Parathyroid adenoma (tissue), 2 donors: ENCODE measurements at regions not wholly inside any gene's neighbourhood (a gene's known extent, or its start where the extent isn't known, plus 50 kb on each side); places are given as distances from the start of the nearest gene placed in this dataset.

ENCODE experiments used
- H2AFZ ChIP-seq: fragments of 300-600 bp; sonication (generic); one replicate; pipeline ENCODE4 v1.7.0; 2017; ENCODE audit warnings: antibody characterized with exemption, mild to moderate bottlenecking
- H3K27ac ChIP-seq: fragments of 300-600 bp; sonication (generic); one replicate; pipeline ENCODE4 v1.7.0; 2017
- H3K27me3 ChIP-seq: fragments of 300-600 bp; sonication (generic); one replicate; pipeline ENCODE4 v1.7.0; 2017; ENCODE audit warnings: low read length; ENCODE audit not compliant: control insufficient read depth, insufficient read depth
- H3K36me3 ChIP-seq: fragments of 300-600 bp; sonication (generic); one replicate; pipeline ENCODE4 v1.7.0; 2017; ENCODE audit warnings: low read length; ENCODE audit not compliant: control insufficient read depth, insufficient read depth
- H3K4me1 ChIP-seq: fragments of 300-600 bp; sonication (generic); one replicate; pipeline ENCODE4 v1.7.0; 2017; ENCODE audit warnings: control low read depth
- H3K4me2 ChIP-seq: fragments of 300-600 bp; sonication (generic); one replicate; pipeline ENCODE4 v1.7.0; 2017; ENCODE audit warnings: low read length
- H3K4me3 ChIP-seq: fragments of 300-600 bp; sonication (generic); one replicate; pipeline ENCODE4 v1.7.0; 2017; ENCODE audit warnings: low read depth, low read length
- H3K79me2 ChIP-seq: fragments of 300-600 bp; sonication (generic); one replicate; pipeline ENCODE4 v1.7.0; 2017; ENCODE audit warnings: control low read depth
- H3K9ac ChIP-seq: fragments of 300-600 bp; sonication (generic); one replicate; pipeline ENCODE4 v1.7.0; 2017; ENCODE audit warnings: mild to moderate bottlenecking
- H3K9me3 ChIP-seq: fragments of 300-600 bp; sonication (generic); one replicate; pipeline ENCODE4 v1.7.0; 2017; ENCODE audit warnings: low read length; ENCODE audit not compliant: control insufficient read depth
- TF ChIP-seq, protein P1 (sequence below): fragments of 300-600 bp; sonication (generic); IDR thresholded peaks from one replicate; pipeline ENCODE4 v1.7.0; 2017; ENCODE audit warnings: antibody characterized with exemption, mild to moderate bottlenecking
- donor health status: primary hyperparathyroidism.

DNA sequence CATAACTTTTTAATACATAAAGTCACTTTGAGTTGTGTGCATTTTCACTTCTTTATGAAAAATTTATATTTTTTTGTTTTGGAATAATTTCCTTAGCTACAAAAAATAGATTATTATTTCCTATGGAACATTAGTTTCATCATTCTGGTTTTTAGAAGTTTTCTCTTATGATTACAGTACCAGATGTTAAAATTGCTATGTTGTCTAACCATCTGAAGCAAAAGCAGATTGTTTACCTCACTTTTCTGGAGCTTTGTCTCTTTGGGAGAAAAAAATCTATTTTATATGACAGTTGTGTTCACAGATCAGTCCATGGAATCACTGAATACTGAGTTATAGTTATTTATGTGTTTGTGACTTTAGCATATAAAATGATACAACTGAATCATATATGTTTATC, 708.9 kb upstream of the RIOK2 start:
- Histone ChIP-seq H2AFZ (no peak overlapping the region), H3K79me2 (no peaks in the 10 kb centered on the region), H3K4me3 (no peak overlapping the region), H3K27me3 (no peaks in the 10 kb centered on the region), H3K4me2 (no peak overlapping the region), H3K9me3 (no peaks in the 10 kb centered on the region), H3K9ac (no peak overlapping the region), H3K27ac (no peak overlapping the region), H3K4me1 (no peaks in the 10 kb centered on the region), H3K36me3 (no peaks in the 10 kb centered on the region)
- TF ChIP-seq, protein P1, sequence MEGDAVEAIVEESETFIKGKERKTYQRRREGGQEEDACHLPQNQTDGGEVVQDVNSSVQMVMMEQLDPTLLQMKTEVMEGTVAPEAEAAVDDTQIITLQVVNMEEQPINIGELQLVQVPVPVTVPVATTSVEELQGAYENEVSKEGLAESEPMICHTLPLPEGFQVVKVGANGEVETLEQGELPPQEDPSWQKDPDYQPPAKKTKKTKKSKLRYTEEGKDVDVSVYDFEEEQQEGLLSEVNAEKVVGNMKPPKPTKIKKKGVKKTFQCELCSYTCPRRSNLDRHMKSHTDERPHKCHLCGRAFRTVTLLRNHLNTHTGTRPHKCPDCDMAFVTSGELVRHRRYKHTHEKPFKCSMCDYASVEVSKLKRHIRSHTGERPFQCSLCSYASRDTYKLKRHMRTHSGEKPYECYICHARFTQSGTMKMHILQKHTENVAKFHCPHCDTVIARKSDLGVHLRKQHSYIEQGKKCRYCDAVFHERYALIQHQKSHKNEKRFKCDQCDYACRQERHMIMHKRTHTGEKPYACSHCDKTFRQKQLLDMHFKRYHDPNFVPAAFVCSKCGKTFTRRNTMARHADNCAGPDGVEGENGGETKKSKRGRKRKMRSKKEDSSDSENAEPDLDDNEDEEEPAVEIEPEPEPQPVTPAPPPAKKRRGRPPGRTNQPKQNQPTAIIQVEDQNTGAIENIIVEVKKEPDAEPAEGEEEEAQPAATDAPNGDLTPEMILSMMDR, result no peak

DNA sequence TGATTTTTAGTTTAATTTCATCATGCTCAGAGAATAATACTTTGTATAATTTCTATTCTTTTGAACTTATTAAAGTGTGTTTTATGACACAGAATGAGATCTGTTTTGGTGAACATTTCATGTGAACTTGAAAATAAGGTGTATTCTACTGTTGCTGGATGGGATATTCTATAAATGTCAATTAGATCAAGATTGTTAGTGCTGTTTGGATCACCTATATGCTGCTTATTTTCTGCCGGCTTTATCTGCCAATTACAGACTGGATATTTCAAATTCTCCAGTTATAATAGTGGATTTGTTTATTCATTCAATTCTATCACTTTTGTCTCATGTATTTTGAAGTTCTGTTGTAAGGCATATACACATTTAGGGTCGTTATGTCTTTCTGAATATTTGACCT, 720.7 kb upstream of the RIOK2 start:
- H2AFZ ChIP-seq, result no peak overlapping the region
- H3K27me3 ChIP-seq, result no peaks in the 10 kb centered on the region
- no peak overlapping the region for H3K4me2 ChIP-seq
- H3K79me2 ChIP-seq, result no peaks in the 10 kb centered on the region
- H3K9ac ChIP-seq, result no peak overlapping the region
- no peak overlapping the region for H3K4me3 ChIP-seq
- no peaks in the 10 kb centered on the region for H3K9me3 ChIP-seq
- H3K27ac ChIP-seq, result no peak overlapping the region
- TF ChIP-seq, protein P1, result no peak
- H3K36me3 ChIP-seq, result no peaks in the 10 kb centered on the region
- H3K4me1 ChIP-seq, result no peaks in the 10 kb centered on the region

DNA sequence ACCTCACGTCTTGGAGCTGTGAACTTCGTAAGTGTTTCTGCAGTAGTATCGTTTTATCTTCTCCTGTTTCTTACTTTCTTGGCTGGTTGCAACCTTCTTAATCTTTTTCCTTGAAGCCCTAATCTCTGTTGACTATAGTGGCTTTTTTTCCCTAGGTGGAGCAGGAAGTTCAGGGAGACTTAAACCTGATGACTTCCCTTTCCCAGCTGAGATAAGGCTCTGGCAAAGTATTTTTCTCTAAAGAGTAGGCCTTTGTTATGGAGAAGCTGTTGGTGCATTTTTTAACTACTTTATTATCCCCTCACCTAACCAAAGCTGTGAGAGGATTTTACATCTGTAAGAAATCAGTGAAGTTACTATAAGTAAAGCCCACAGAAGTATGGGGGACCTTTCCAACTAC, 723.1 kb upstream of the RIOK2 start:
- Histone ChIP-seq H2AFZ (no peak overlapping the region), H3K79me2 (no peaks in the 10 kb centered on the region), H3K4me3 (no peak overlapping the region), H3K4me2 (no peak overlapping the region), H3K27me3 (no peaks in the 10 kb centered on the region), H3K4me1 (no peaks in the 10 kb centered on the region), H3K27ac (no peak overlapping the region), H3K9ac (no peak overlapping the region), H3K9me3 (no peaks in the 10 kb centered on the region), H3K36me3 (no peaks in the 10 kb centered on the region)
- TF ChIP-seq, protein P1, result no peak

DNA sequence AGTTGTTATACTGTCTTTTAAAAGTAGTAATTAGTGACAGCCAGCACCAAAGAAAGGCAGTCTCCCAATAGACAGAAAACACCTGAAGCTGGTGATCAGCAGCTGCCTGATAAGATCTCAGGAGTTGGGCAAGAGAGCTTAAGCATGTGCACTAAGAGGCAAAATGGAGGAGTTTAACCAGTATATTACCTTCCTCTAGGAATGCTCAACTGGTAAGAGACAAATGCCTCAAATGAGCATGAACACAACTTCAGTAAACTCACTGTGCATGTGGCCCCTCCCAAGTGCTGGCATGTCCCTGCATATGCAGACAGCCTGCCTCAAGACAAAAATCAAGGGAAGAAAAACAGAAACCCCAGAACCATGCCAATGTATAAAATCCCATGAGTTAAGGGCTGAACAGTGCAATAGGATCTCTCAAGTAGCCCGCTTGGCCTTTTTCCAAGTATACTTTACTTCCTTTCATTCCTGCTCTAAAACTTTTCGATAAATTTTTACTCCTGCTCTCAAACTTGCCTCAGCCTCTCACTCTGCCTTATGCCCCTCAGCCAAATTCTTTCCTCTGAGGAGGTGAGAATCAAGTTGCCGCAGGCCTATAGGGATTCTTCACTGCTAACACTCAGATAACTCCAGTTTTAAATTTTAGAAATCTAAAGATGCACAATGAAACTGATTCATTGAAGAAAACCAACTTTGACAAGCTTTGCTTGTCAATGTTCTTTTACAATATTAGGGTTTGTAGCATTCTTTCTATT, 724.8 kb upstream of the RIOK2 start:
- Histone ChIP-seq H3K27me3 (no peaks in the 10 kb centered on the region), H3K36me3 (no peaks in the 10 kb centered on the region), H3K27ac (no peak overlapping the region), H3K9ac (no peak overlapping the region), H3K4me1 (no peaks in the 10 kb centered on the region), H3K4me3 (no peak overlapping the region), H3K79me2 (no peaks in the 10 kb centered on the region), H3K9me3 (no peaks in the 10 kb centered on the region), H3K4me2 (no peak overlapping the region), H2AFZ (no peak overlapping the region)
- TF ChIP-seq, protein P1, result no peak

DNA sequence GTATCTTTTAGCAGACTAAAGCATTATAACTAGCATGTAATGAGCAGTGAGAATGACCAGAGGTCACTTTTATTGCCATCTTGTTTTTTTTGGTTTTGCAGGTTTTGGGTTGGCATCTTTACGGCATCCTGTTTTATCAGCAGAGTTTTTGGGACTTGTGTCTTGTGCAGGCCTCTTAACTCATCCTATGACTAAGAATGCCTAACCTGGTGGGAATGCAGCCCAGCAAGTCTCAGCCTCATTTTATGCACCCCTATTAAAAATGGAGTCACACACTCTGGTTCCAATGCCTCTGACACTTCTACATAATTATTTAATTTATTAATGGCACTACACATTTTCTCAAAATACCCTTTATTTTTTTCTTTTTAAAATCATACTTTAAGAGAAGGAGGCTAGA, 726.5 kb upstream of the RIOK2 start:
- H3K27ac ChIP-seq, result no peak overlapping the region
- no peaks in the 10 kb centered on the region for H3K79me2 ChIP-seq
- no peak overlapping the region for H3K4me2 ChIP-seq
- H3K9me3 ChIP-seq, result no peaks in the 10 kb centered on the region
- no peak overlapping the region for H3K4me3 ChIP-seq
- no peaks in the 10 kb centered on the region for H3K4me1 ChIP-seq
- no peak overlapping the region for H2AFZ ChIP-seq
- no peaks in the 10 kb centered on the region for H3K36me3 ChIP-seq
- no peaks in the 10 kb centered on the region for H3K27me3 ChIP-seq
- TF ChIP-seq, protein P1, result no peak
- H3K9ac ChIP-seq, result no peak overlapping the region
